Retinal pigment epithelial cell (primary cell): ENCODE measurements at regions not wholly inside any gene's neighbourhood (a gene's known extent, or its start where the extent isn't known, plus 50 kb on each side); places are given as distances from the start of the nearest gene placed in this dataset.
"Not testable (repeated sequence)": the region's sequence is repeated elsewhere in the genome, so short reads cannot be mapped to it uniquely, and the experiment has no call there.

Experiments used
- DNase-seq: peaks from one replicate; pipeline ENCODE4 v3.0.0-alpha.2; 2010; ENCODE audit warnings: low read depth
- H3K4me3 ChIP-seq: 2 replicates; pipeline ENCODE4 v1.5.1; 2011; ENCODE audit warnings: mild to moderate bottlenecking, low read length, control low read depth, moderate library complexity
- CTCF ChIP-seq: conservative IDR thresholded peaks from 2 replicates; pipeline ENCODE4 v1.5.1; 2011; ENCODE audit warnings: low read depth, low read length, control low read depth, inconsistent platforms

- TF ChIP-seq CTCF: no peak
- no peak overlapping the region for H3K4me3 ChIP-seq
- no peak for DNase-seq
Measured at GRCh38 chr9:24071716-24072115, 245.7 kb upstream of the ELAVL2 start.

GRCh38 chr9:24071091-24071490 lies 245.1 kb upstream of the ELAVL2 start:
- no peak for TF ChIP-seq CTCF
- no peak overlapping the region for H3K4me3 ChIP-seq

GRCh38 chr9:24067107-24067506 lies 241.1 kb upstream of the ELAVL2 start:
- not testable (repeated sequence) for H3K4me3 ChIP-seq, DNase-seq

More at GRCh38 chr9:24071091-24071490, 245.1 kb upstream of the ELAVL2 start:
- no peak for DNase-seq

GRCh38 chr9:24059651-24060050 lies 233.6 kb upstream of the ELAVL2 start:
- DNase-seq: no peak
- H3K4me3 ChIP-seq: no peak overlapping the region
- no peak for TF ChIP-seq CTCF

GRCh38 chr9:24051587-24051986 lies 225.5 kb upstream of the ELAVL2 start:
- DNase-seq: no peak
- H3K4me3 ChIP-seq: no peak overlapping the region
- TF ChIP-seq CTCF: no peak

GRCh38 chr9:24050239-24050638 lies 224.2 kb upstream of the ELAVL2 start:
- not testable (repeated sequence) for DNase-seq, H3K4me3 ChIP-seq

GRCh38 chr9:24045150-24045549 lies 219.1 kb upstream of the ELAVL2 start:
- no peak for TF ChIP-seq CTCF
- DNase-seq: no peak
- H3K4me3 ChIP-seq: no peak overlapping the region

GRCh38 chr9:24044576-24044975 lies 218.5 kb upstream of the ELAVL2 start:
- no peak for TF ChIP-seq CTCF
- H3K4me3 ChIP-seq: no peak overlapping the region

More at GRCh38 chr9:24044576-24044975, 218.5 kb upstream of the ELAVL2 start:
- no peak for DNase-seq
